ENCODE measurements at regions not wholly inside any gene's neighbourhood (a gene's known extent, or its start where the extent isn't known, plus 50 kb on each side); places are given as distances from the start of the nearest gene placed in this dataset.

GRCh38 chr4:43330288-43330687 is 437.8 kb downstream of the GRXCR1 start:
- Histone ChIP-seq H3K27ac (replicated peaks) (no peak overlapping the region), H3K27me3 (ENCODE audit: low read depth) (no peaks in the 10 kb centered on the region), H3K4me3 (no peak overlapping the region), H3K36me3 (no peaks in the 10 kb centered on the region), H3K9me3 (replicated peaks) (no peaks in the 10 kb centered on the region), H3K4me1 (no peaks in the 10 kb centered on the region)
- intact Hi-C loops (cut with micrococcal nuclease): no loop called here
- TF ChIP-seq, protein P1, sequence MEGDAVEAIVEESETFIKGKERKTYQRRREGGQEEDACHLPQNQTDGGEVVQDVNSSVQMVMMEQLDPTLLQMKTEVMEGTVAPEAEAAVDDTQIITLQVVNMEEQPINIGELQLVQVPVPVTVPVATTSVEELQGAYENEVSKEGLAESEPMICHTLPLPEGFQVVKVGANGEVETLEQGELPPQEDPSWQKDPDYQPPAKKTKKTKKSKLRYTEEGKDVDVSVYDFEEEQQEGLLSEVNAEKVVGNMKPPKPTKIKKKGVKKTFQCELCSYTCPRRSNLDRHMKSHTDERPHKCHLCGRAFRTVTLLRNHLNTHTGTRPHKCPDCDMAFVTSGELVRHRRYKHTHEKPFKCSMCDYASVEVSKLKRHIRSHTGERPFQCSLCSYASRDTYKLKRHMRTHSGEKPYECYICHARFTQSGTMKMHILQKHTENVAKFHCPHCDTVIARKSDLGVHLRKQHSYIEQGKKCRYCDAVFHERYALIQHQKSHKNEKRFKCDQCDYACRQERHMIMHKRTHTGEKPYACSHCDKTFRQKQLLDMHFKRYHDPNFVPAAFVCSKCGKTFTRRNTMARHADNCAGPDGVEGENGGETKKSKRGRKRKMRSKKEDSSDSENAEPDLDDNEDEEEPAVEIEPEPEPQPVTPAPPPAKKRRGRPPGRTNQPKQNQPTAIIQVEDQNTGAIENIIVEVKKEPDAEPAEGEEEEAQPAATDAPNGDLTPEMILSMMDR (IDR thresholded peaks at IDR 0.05; ENCODE audit: borderline replicate concordance): no peak
- DNase-seq: no peak

DNA sequence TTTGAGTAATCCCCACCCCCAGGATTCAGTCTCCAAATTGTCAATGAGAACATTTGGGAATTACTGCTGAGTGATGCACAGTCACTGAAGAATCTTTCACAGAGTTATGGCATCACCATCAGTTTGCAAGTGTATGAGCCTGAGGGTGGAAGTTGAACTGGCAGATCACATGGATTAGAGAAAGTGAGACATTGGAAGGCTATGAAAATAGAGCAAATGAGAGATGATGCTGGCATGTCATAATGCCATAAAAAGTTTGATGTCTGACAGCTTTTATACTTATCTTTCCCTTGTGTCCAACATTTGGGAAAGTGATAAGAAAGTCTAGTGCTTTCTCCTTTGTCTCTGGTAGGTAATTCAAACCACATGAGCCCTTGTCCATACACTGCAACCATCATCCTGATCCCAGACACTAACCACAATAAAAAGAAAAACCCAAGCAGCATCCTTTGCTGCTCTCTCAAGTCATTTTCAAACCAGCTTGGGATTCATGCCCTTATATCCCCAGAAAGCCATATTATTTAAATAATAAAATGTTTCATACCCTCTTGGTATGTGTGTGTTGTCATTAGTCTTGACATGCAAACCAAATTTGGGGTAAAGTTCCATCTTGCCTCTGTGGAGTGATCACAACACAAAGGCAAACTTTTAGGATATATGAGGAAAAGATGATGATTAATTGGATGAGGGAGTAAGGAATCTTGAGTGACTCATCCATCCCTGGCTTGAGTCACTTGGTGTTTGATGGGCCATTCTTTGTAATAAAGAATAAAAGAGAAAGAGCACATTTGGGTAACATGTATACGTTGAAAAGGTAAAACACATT is 438.9 kb downstream of the GRXCR1 start:
- Histone ChIP-seq H3K27ac (replicated peaks) (no peak overlapping the region), H3K27me3 (ENCODE audit: low read depth) (no peaks in the 10 kb centered on the region), H3K9me3 (replicated peaks) (no peaks in the 10 kb centered on the region), H3K4me3 (no peak overlapping the region), H3K36me3 (no peaks in the 10 kb centered on the region), H3K4me1 (no peaks in the 10 kb centered on the region)
- no peak for DNase-seq
- intact Hi-C loops (cut with micrococcal nuclease): no loop called here
- TF ChIP-seq, protein P1 (IDR thresholded peaks at IDR 0.05; ENCODE audit: borderline replicate concordance): no peak

DNA sequence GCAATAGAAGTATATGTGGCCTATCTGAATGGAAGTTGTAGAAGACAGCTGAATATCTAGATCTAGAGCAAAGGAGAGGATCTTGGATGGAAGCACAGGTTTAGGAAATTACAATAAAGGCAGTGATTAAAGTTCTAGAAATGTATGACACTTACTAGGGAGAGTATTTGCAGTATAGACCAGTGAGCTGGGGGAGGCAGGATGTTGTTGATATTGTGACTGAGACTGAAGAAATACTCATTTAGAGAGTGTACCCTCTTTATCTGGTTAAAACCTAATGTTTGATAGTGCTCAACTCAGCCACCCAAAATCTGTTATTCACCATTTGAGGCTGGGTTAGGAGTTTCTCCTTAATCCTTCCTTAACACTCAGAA is 439.5 kb downstream of the GRXCR1 start:
- DNase-seq: no peak
- intact Hi-C loops (cut with micrococcal nuclease): no loop called here

DNA sequence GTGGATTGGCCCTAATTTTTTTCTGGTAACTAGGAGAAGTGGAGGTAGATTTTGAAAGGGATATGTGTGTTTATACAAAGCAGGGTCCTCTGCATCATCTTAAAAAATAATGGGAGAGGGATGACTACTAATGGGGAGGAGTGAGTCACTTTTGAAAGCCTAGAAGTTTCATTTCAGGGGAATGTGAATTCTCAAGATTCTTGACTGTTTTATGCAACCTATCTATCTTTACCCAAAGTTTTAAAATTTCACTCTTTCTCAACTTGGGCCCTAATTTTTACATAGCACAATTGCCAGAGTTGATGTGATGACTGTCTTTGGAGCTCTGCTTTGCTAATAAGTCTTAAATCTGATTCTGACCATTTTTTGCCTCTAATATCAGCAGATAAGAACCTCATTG is 445.2 kb downstream of the GRXCR1 start:
- DNase-seq: no peak
- no peak overlapping the region for H3K27ac ChIP-seq (replicated peaks)
- intact Hi-C loops (cut with micrococcal nuclease): no loop called here

More for the DNA sequence above, 439.5 kb downstream of the GRXCR1 start:
- no peak overlapping the region for H3K27ac ChIP-seq (replicated peaks)
- H3K27me3 ChIP-seq (ENCODE audit: low read depth): no peaks in the 10 kb centered on the region
- H3K36me3 ChIP-seq: no peaks in the 10 kb centered on the region
- no peak overlapping the region for H3K4me3 ChIP-seq
- H3K4me1 ChIP-seq: no peaks in the 10 kb centered on the region
- TF ChIP-seq, protein P1 (IDR thresholded peaks at IDR 0.05; ENCODE audit: borderline replicate concordance): no peak
- H3K9me3 ChIP-seq (replicated peaks): no peaks in the 10 kb centered on the region

DNA sequence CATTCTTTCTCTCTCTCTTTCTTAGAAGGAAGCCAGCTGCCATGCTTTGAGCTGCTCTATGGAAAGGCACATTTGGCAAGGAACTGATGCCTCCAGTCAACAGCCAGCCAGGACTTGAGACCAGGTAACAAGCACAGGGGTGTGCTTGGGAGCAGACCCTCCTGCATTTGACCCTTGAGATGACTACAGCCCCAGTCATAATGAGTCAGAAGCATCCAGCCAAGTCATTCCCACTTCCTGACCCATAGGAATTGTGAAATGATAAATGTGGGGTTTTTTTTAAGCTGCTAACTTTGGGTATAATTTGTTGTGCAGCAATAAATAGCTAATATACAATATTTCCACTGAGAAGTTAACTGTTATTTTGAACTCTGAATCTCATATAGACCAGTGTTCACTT is 446.9 kb downstream of the GRXCR1 start:
- H3K27me3 ChIP-seq (ENCODE audit: low read depth): no peaks in the 10 kb centered on the region
- intact Hi-C loops (cut with micrococcal nuclease): no loop called here
- no peak for DNase-seq
- H3K9me3 ChIP-seq (replicated peaks): peaks cover 8% of the 10 kb centered on the region
- no peaks in the 10 kb centered on the region for H3K4me1 ChIP-seq
- no peak overlapping the region for H3K4me3 ChIP-seq
- no peaks in the 10 kb centered on the region for H3K36me3 ChIP-seq
- H3K27ac ChIP-seq (replicated peaks): no peak overlapping the region
- TF ChIP-seq, protein P1 (IDR thresholded peaks at IDR 0.05; ENCODE audit: borderline replicate concordance): no peak

More for the DNA sequence above, 445.2 kb downstream of the GRXCR1 start:
- TF ChIP-seq, protein P1 (IDR thresholded peaks at IDR 0.05; ENCODE audit: borderline replicate concordance): no peak
- Histone ChIP-seq H3K36me3 (no peaks in the 10 kb centered on the region), H3K27me3 (ENCODE audit: low read depth) (no peaks in the 10 kb centered on the region), H3K9me3 (replicated peaks) (no peaks in the 10 kb centered on the region), H3K4me1 (no peaks in the 10 kb centered on the region), H3K4me3 (no peak overlapping the region)

Measured in left ventricle myocardium inferior (tissue), 1 donor.